Upper lobe of left lung (tissue), 6 donors: ENCODE measurements at regions not wholly inside any gene's neighbourhood (a gene's known extent, or its start where the extent isn't known, plus 50 kb on each side); places are given as distances from the start of the nearest gene placed in this dataset.

Experiments used
- ATAC-seq, 2 donors: fragments of 200-7000 bp; cut with Tn5 transposase; one replicate each; pipeline ENCODE4 v1.9.1; 2022; ENCODE audit warnings: mild to moderate bottlenecking in 2 of 2, moderate library complexity in 2 of 2; ENCODE audit not compliant: low FRiP score in 2 of 2
- DNase-seq, 2 donors: peaks; one replicate each; pipeline ENCODE4 v3.0.0-alpha.2; 2019 to 2020
- H3K27ac ChIP-seq, 4 donors: fragments of 200-600 bp; sonication (generic); one replicate each; pipeline ENCODE4 v1.5.1; 2016 to 2019
- H3K27me3 ChIP-seq, 4 donors: fragments of 200-600 bp; sonication (generic); one replicate each; pipeline ENCODE4 v1.5.1; 2017 to 2019
- H3K36me3 ChIP-seq, 4 donors: fragments of 200-600 bp; sonication (generic); one replicate each; pipeline ENCODE4 v1.5.1; 2016 to 2019
- H3K4me1 ChIP-seq, 4 donors: fragments of 200-600 bp; sonication (generic); one replicate each; pipeline ENCODE4 v1.5.1; 2018 to 2019
- H3K4me3 ChIP-seq, 4 donors: fragments of 200-600 bp; sonication (generic); one replicate each; pipeline ENCODE4 v1.5.1; 2017 to 2019; ENCODE audit warnings: mild to moderate bottlenecking in 2 of 4, moderate library complexity in 1 of 4
- H3K9me3 ChIP-seq, 4 donors: fragments of 200-600 bp; sonication (generic); one replicate each; pipeline ENCODE4 v1.5.1; 2018 to 2019
- EP300 ChIP-seq, 4 donors: sonication (generic); formaldehyde crosslinking; IDR thresholded peaks; one replicate each; pipeline ENCODE4 v1.5.1; 2017; ENCODE audit warnings: antibody characterized with exemption in 4 of 4, control low read depth in 2 of 4
- POLR2A ChIP-seq, 4 donors: fragments of 450-650 bp; IDR thresholded peaks; one replicate each; pipeline ENCODE4 v1.5.1; 2016 to 2017; ENCODE audit warnings: antibody characterized with exemption in 4 of 4, mild to moderate bottlenecking in 2 of 4
- POLR2AphosphoS5 ChIP-seq, 2 donors: sonication (generic); formaldehyde crosslinking; IDR thresholded peaks; one replicate each; pipeline ENCODE4 v1.5.1; 2017; ENCODE audit warnings: antibody characterized with exemption in 2 of 2
- WGBS, 2 donors: methylation state at CpG; one replicate each; pipeline ENCODE4 v1.1.5; 2017 to 2018; 5-methylcytosine and 5-hydroxymethylcytosine counted together
- TF ChIP-seq, protein P1 (sequence below), 6 experiments: fragments of 450-650 bp in 4 of 6; fragments of 200-600 bp in 2 of 6; sonication (generic) in 2 of 6; IDR thresholded peaks; one replicate each; pipeline ENCODE4 v1.5.1; 2016 to 2019; ENCODE audit warnings: antibody characterized with exemption in 6 of 6
- donor health status: DM: no; HTN: no; CAD: no; lungs with moderate emphysema.
- donor health status: DM: no; HTN: yes; CAD: no; lungs with severe emphysema.

DNA sequence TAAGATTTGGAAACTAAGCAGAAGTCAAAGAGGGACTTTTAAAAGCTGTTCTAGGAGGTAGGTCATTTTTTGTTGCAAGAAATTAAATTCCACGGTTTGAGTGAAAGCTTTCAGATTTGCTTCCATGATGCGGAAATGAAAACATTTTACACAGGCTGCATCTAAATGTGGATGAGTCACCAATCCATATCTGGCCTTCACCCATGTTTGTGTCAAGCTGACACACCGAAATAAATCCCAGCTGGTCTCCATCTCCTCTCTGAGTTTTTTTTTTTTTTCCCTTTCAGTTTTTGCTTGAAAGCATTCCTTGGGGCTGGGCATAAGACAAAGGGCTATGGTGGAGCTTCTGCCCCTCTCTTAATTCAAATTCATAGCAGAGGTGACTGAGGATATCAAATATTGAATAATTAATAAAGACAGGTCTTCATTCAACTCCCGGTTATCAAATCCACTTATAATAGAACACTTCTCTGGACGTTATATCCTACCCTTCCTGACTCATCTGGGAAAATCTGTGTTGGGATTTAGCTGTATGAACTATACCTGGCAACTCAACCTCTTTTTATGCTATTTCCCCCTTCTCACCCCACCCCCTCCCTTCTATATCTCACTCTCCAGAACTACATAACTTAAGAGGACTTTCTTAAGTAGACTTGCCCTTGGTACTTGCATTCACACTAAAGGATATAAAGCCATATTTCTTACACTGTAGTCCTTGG is 558.3 kb upstream of the GCFC2 start:
- Histone ChIP-seq H3K9me3 (no peaks in the 10 kb centered on the region), H3K27ac (no peak overlapping the region), H3K4me3 (no peak overlapping the region), H3K36me3 (no peaks in the 10 kb centered on the region), H3K4me1 (no peaks in the 10 kb centered on the region), H3K27me3 (no peaks in the 10 kb centered on the region)
- DNase-seq (no peak), ATAC-seq (no peak)
- 65 to 70% methylated on average over 5 of the region's 5 CpGs for WGBS, 2 donors
- TF ChIP-seq, protein P1, sequence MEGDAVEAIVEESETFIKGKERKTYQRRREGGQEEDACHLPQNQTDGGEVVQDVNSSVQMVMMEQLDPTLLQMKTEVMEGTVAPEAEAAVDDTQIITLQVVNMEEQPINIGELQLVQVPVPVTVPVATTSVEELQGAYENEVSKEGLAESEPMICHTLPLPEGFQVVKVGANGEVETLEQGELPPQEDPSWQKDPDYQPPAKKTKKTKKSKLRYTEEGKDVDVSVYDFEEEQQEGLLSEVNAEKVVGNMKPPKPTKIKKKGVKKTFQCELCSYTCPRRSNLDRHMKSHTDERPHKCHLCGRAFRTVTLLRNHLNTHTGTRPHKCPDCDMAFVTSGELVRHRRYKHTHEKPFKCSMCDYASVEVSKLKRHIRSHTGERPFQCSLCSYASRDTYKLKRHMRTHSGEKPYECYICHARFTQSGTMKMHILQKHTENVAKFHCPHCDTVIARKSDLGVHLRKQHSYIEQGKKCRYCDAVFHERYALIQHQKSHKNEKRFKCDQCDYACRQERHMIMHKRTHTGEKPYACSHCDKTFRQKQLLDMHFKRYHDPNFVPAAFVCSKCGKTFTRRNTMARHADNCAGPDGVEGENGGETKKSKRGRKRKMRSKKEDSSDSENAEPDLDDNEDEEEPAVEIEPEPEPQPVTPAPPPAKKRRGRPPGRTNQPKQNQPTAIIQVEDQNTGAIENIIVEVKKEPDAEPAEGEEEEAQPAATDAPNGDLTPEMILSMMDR (IDR thresholded peaks at IDR 0.05) = no peak
- TF ChIP-seq POLR2AphosphoS5 (IDR thresholded peaks at IDR 0.05) = no peak
- no peak for TF ChIP-seq EP300 (IDR thresholded peaks at IDR 0.05)
- TF ChIP-seq POLR2A (IDR thresholded peaks at IDR 0.05) = no peak

DNA sequence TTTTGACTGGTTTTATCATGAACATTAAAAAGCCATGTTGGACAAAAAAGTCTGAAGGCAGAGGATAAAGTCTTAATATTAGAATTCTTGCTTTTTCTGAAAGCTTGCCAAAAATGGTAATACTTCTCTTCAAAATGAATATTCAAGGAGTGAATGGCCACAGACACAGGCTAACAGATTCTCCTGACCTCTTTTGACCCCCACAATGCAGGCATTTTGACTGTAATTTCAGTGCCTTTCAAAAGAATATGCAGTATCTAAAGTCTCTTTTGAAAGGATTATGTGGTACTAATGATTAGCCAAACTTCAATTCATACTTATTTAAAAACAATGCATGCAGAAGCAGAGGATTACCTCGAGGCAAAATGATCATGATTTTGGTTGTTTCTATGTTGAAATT is 557.8 kb upstream of the GCFC2 start:
- H3K27me3 ChIP-seq = no peaks in the 10 kb centered on the region
- no peaks in the 10 kb centered on the region for H3K36me3 ChIP-seq
- no peak overlapping the region for H3K4me3 ChIP-seq
- no peak overlapping the region for H3K27ac ChIP-seq
- no peaks in the 10 kb centered on the region for H3K9me3 ChIP-seq
- ATAC-seq (no peak), DNase-seq (no peak)
- no peak for TF ChIP-seq POLR2AphosphoS5 (IDR thresholded peaks at IDR 0.05)
- TF ChIP-seq, protein P1 (IDR thresholded peaks at IDR 0.05) = no peak
- TF ChIP-seq POLR2A (IDR thresholded peaks at IDR 0.05) = no peak
- no peak for TF ChIP-seq EP300 (IDR thresholded peaks at IDR 0.05)
- WGBS, 2 donors = 28 to 34% methylated on average over 1 of the region's 1 CpG
- no peaks in the 10 kb centered on the region for H3K4me1 ChIP-seq

DNA sequence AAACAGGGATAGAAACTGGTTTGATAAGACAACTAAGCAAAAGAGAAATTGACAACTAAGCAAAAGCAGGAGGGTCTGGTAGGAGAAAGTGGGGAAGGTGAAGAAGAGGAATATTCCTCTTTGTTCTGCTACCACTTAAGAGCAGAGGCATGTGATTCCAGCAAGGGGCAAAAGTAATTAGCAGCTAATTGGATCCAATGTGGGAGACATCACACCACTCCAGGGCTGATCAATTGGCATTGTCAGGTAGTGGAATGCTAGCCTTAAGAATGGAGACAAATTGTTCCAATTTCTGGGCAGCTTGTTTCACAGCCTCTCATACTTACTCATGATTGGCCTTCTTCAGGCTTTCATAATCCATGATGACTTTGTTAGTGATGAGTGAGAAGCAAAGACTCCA is 547.1 kb upstream of the GCFC2 start:
- TF ChIP-seq EP300 (IDR thresholded peaks at IDR 0.05) = no peak
- TF ChIP-seq POLR2AphosphoS5 (IDR thresholded peaks at IDR 0.05) = no peak
- no peak for TF ChIP-seq POLR2A (IDR thresholded peaks at IDR 0.05)
- TF ChIP-seq, protein P1 (IDR thresholded peaks at IDR 0.05) = no peak
- Histone ChIP-seq H3K36me3 (no peaks in the 10 kb centered on the region), H3K4me1 (no peaks in the 10 kb centered on the region), H3K27ac (no peak overlapping the region), H3K9me3 (no peaks in the 10 kb centered on the region), H3K4me3 (no peak overlapping the region), H3K27me3 (no peaks in the 10 kb centered on the region)
- DNase-seq (no peak), ATAC-seq (no peak)

DNA sequence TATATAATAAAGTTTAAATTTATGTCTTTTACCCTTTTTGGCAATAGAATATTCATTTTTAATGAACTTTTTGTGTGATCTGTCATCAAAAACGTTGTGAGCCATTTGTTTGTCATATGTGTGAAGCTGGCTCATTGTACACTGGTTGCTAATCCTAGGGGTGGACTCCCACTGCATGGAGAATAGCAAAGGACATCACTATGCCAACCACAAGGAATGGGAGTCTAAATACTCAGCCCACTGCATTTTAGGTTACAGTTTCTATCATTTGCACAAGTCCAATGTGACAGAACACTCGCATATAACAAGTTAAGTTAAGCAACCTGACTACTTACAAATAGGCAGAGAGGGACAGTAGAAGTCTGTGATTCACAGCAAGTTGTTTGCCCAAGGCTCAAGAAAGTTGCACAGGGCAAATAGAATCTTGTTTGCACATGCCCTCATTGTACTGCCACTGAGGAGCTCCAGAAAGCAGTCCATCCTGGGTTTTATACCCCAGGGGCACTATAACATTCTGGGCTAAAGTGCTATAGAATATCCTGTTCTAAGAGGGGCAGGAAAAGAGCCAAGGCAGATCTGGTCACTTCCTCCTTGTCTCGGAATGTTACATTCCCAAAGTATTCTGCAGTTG is 545.9 kb upstream of the GCFC2 start:
- TF ChIP-seq, protein P1 (IDR thresholded peaks at IDR 0.05) = no peak
- TF ChIP-seq POLR2AphosphoS5 (IDR thresholded peaks at IDR 0.05) (no peak), POLR2A (IDR thresholded peaks at IDR 0.05) (no peak), EP300 (IDR thresholded peaks at IDR 0.05) (no peak)
- no peak for DNase-seq
- Histone ChIP-seq H3K27me3 (no peaks in the 10 kb centered on the region), H3K27ac (no peak overlapping the region), H3K36me3 (no peaks in the 10 kb centered on the region), H3K4me3 (no peak overlapping the region), H3K9me3 (no peaks in the 10 kb centered on the region), H3K4me1 (no peaks in the 10 kb centered on the region)
- WGBS, 2 donors = 39 to 49% methylated on average over 3 of the region's 3 CpGs
- no peak for ATAC-seq

DNA sequence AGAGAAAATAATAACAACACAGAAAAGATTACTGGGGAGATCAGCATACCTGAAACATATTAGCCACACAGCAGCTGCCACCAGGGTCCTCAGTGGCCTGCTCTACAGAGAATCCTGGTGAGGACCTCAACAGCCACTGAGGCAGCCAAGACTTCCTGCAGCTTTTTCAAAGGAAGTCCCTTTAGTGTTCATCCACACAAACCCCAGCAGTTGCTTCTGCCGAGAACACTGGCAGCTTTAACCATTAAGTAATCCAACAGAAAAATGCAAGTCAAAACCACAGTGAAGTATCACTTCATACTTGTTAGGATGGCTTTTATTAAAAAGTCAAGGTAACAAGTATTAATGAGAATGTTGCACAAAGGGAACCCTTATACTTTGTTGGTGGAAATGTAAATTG is 542.0 kb upstream of the GCFC2 start:
- H3K27ac ChIP-seq = no peak overlapping the region
- TF ChIP-seq POLR2AphosphoS5 (IDR thresholded peaks at IDR 0.05) (no peak), EP300 (IDR thresholded peaks at IDR 0.05) (no peak), POLR2A (IDR thresholded peaks at IDR 0.05) (no peak)
- TF ChIP-seq, protein P1 (IDR thresholded peaks at IDR 0.05) = no peak
- H3K36me3 ChIP-seq = no peaks in the 10 kb centered on the region
- H3K4me1 ChIP-seq = no peaks in the 10 kb centered on the region
- H3K4me3 ChIP-seq = no peak overlapping the region
- no peak for ATAC-seq
- 23 to 25% methylated on average over 1 of the region's 1 CpG for WGBS, 2 donors
- no peaks in the 10 kb centered on the region for H3K9me3 ChIP-seq
- H3K27me3 ChIP-seq = no peaks in the 10 kb centered on the region
- DNase-seq = no peak
